A673 (cell line): ENCODE measurements at regions not wholly inside any gene's neighbourhood (a gene's known extent, or its start where the extent isn't known, plus 50 kb on each side); places are given as distances from the start of the nearest gene placed in this dataset.

ENCODE experiments used
- BruUV-seq: library from RNA; stranded (reverse); fragments of 400-500 nt; replicated peaks from 2 replicates; lab custom pipeline; 2021; lab: Mats Ljungman, UMichigan
- CTCF ChIA-PET: fragments of 300-600 bp; sonication (Branson Sonifier 250); formaldehyde crosslinking; loops from one replicate; lab custom pipeline; 2022; ENCODE audit warnings: antibody characterized with exemption; lab: Charles Lee
- POLR2A ChIA-PET: fragments of 300-600 bp; sonication (Branson Sonifier 250); formaldehyde crosslinking; loops from one replicate; lab custom pipeline; 2022; ENCODE audit warnings: antibody characterized with exemption; ENCODE audit not compliant: low non-redundant PET; lab: Charles Lee
- DNase-seq: peaks from one replicate; pipeline ENCODE4 v3.0.0-alpha.2; 2015; ENCODE audit warnings: low spot score
- H3K27ac ChIP-seq: fragments of 200-600 bp; sonication (generic); 2 replicates; pipeline ENCODE4 v1.5.1; 2016; ENCODE audit warnings: mixed run types, low read depth, mild to moderate bottlenecking, mixed read lengths, antibody characterized with exemption, low read length; ENCODE audit not compliant: poor library complexity, severe bottlenecking
- H3K27me3 ChIP-seq: fragments of 200-600 bp; sonication (generic); replicated peaks from 2 replicates; pipeline ENCODE4 v1.6.1; 2017; ENCODE audit warnings: mixed run types, low read depth, mild to moderate bottlenecking, mixed read lengths, antibody characterized with exemption, low read length; ENCODE audit not compliant: insufficient read depth, poor library complexity
- H3K36me3 ChIP-seq: fragments of 200-600 bp; sonication (generic); 2 replicates; pipeline ENCODE4 v1.6.1; 2016; ENCODE audit warnings: mixed run types, mild to moderate bottlenecking, mixed read lengths, antibody characterized with exemption, low read length; ENCODE audit not compliant: insufficient read depth, poor library complexity, severe bottlenecking
- H3K4me1 ChIP-seq: fragments of 200-600 bp; sonication (generic); 2 replicates; pipeline ENCODE4 v1.6.1; 2017; ENCODE audit warnings: mixed run types, mild to moderate bottlenecking, mixed read lengths, antibody characterized with exemption, low read length; ENCODE audit not compliant: insufficient read depth, poor library complexity, severe bottlenecking
- H3K4me3 ChIP-seq: fragments of 200-600 bp; sonication (generic); 2 replicates; pipeline ENCODE4 v1.5.1; 2016; ENCODE audit warnings: low read depth, mixed run types, mild to moderate bottlenecking, mixed read lengths, low read length; ENCODE audit not compliant: poor library complexity, severe bottlenecking
- H3K9me3 ChIP-seq: fragments of 200-600 bp; sonication (generic); 2 replicates; pipeline ENCODE4 v1.6.1; 2016; ENCODE audit warnings: mixed run types, low read depth, mild to moderate bottlenecking, mixed read lengths, antibody characterized with exemption, low read length; ENCODE audit not compliant: poor library complexity, severe bottlenecking
- CTCF ChIP-seq: fragments of 300-800, 200-600 bp; sonication (generic); conservative IDR thresholded peaks from 2 replicates; pipeline ENCODE4 v1.5.1; 2017; ENCODE audit warnings: low read depth, mild to moderate bottlenecking, antibody characterized with exemption, low read length, moderate library complexity, mixed read lengths
- EZH2 ChIP-seq: fragments of 200-600 bp; sonication (generic); IDR thresholded peaks from 2 replicates; pipeline ENCODE4 v1.6.1; 2017; ENCODE audit warnings: borderline replicate concordance, low read depth, mild to moderate bottlenecking, mixed read lengths, antibody characterized with exemption, low read length; ENCODE audit not compliant: poor library complexity, severe bottlenecking
- intact Hi-C: fragments of 100-400 bp; cut with micrococcal nuclease; formaldehyde crosslinking; loops from one replicate; pipeline ENCODE4 v1.10.0; 2022; ENCODE audit not compliant: unreplicated experiment

DNA sequence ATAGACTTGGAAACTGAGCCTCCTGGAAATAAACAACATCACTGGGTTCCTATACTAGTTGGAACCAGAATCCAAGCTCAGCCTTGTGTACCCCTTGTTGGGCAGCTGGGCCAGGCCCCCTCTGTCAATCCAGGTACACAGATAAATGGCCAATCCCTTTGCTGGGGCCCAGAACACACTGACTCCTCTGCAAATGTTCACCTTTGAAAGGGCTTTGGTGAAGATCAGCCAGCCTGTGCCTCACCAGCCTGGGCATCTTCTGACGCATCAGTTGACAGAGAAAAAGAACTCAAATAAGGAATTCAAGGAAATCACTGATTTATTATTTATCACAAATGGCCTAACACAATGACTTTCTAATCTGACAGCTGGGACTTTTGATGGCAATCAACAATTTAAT is 1090.2 kb downstream of the BCL11B start:
- POLR2A ChIA-PET: no interaction called here
- Histone ChIP-seq H3K4me3 (no peak overlapping the region), H3K36me3 (no peaks in the 10 kb centered on the region), H3K9me3 (no peaks in the 10 kb centered on the region), H3K4me1 (no peaks in the 10 kb centered on the region), H3K27ac (no peak overlapping the region), H3K27me3 (no peaks in the 10 kb centered on the region)
- TF ChIP-seq EZH2: no peak
- TF ChIP-seq CTCF: no peak
- CTCF ChIA-PET: no interaction called here
- intact Hi-C loops: no loop called here
- no peak for DNase-seq
- BruUV-seq: no TSS peak

GRCh38 chr14:98182393-98183055 is 1089.5 kb downstream of the BCL11B start:
- Histone ChIP-seq H3K4me3 (no peak overlapping the region), H3K9me3 (no peaks in the 10 kb centered on the region), H3K4me1 (no peaks in the 10 kb centered on the region), H3K27ac (no peak overlapping the region), H3K36me3 (no peaks in the 10 kb centered on the region), H3K27me3 (no peaks in the 10 kb centered on the region)
- no peak for DNase-seq
- POLR2A ChIA-PET: no interaction called here
- CTCF ChIA-PET: no interaction called here
- no peak for TF ChIP-seq EZH2
- BruUV-seq: no TSS peak
- intact Hi-C loops: no loop called here

- no TSS peak for BruUV-seq
- TF ChIP-seq EZH2: no peak
- no peak for TF ChIP-seq CTCF
- CTCF ChIA-PET: no interaction called here
- Histone ChIP-seq H3K27ac (no peak overlapping the region), H3K4me3 (no peak overlapping the region), H3K36me3 (no peaks in the 10 kb centered on the region), H3K9me3 (no peaks in the 10 kb centered on the region), H3K27me3 (no peaks in the 10 kb centered on the region), H3K4me1 (no peaks in the 10 kb centered on the region)
- DNase-seq: no peak
- POLR2A ChIA-PET: no interaction called here
- intact Hi-C loops: no loop called here
These were observed 1088.4 kb downstream of the BCL11B start for GRCh38 chr14:98183556-98183955.

- Histone ChIP-seq H3K27ac (no peak overlapping the region), H3K4me1 (no peaks in the 10 kb centered on the region), H3K9me3 (no peaks in the 10 kb centered on the region), H3K4me3 (no peak overlapping the region), H3K27me3 (no peaks in the 10 kb centered on the region), H3K36me3 (no peaks in the 10 kb centered on the region)
- no peak for DNase-seq
- POLR2A ChIA-PET: no interaction called here
- intact Hi-C loops: no loop called here
- TF ChIP-seq CTCF: no peak
- TF ChIP-seq EZH2: no peak
- CTCF ChIA-PET: no interaction called here
- BruUV-seq: no TSS peak
These were observed 1087.5 kb downstream of the BCL11B start for GRCh38 chr14:98184457-98184856.
